ENCODE measurements at regions not wholly inside any gene's neighbourhood (a gene's known extent, or its start where the extent isn't known, plus 50 kb on each side); places are given as distances from the start of the nearest gene placed in this dataset.

- Histone ChIP-seq H3K4me1 (ENCODE audit: control insufficient read depth, insufficient read depth, low read length) (no peaks in the 10 kb centered on the region), H3K9ac (ENCODE audit: low read length) (no peak overlapping the region), H3K27ac (ENCODE audit: low read depth, low read length) (no peak overlapping the region), H3K4me3 (ENCODE audit: low read length) (no peak overlapping the region), H3K27me3 (ENCODE audit: control insufficient read depth, insufficient read depth, low read length) (no peaks in the 10 kb centered on the region), H3K36me3 (ENCODE audit: control insufficient read depth, insufficient read depth, low read length) (no peaks in the 10 kb centered on the region)
These were observed 1222.4 kb upstream of the USP15 start for GRCh38 chr12:61037792-61038191.

- H3K36me3 ChIP-seq (ENCODE audit: control insufficient read depth, insufficient read depth, low read length): no peaks in the 10 kb centered on the region
- no peaks in the 10 kb centered on the region for H3K4me1 ChIP-seq (ENCODE audit: control insufficient read depth, insufficient read depth, low read length)
- no peak overlapping the region for H3K9ac ChIP-seq (ENCODE audit: low read length)
- no peak overlapping the region for H3K27ac ChIP-seq (ENCODE audit: low read depth, low read length)
- no peaks in the 10 kb centered on the region for H3K27me3 ChIP-seq (ENCODE audit: control insufficient read depth, insufficient read depth, low read length)
- H3K4me3 ChIP-seq (ENCODE audit: low read length): no peak overlapping the region
These were observed 1216.4 kb upstream of the USP15 start for GRCh38 chr12:61043838-61044237.

GRCh38 chr12:61044766-61045165, 1215.4 kb upstream of the USP15 start:
- H3K4me1 ChIP-seq (ENCODE audit: control insufficient read depth, insufficient read depth, low read length): no peaks in the 10 kb centered on the region

GRCh38 chr12:61070640-61071414, 1189.4 kb upstream of the USP15 start:
- H3K36me3 ChIP-seq (ENCODE audit: control insufficient read depth, insufficient read depth, low read length): no peaks in the 10 kb centered on the region
- no peaks in the 10 kb centered on the region for H3K27me3 ChIP-seq (ENCODE audit: control insufficient read depth, insufficient read depth, low read length)
- no peak overlapping the region for H3K9ac ChIP-seq (ENCODE audit: low read length)
- no peaks in the 10 kb centered on the region for H3K4me1 ChIP-seq (ENCODE audit: control insufficient read depth, insufficient read depth, low read length)
- no peak overlapping the region for H3K4me3 ChIP-seq (ENCODE audit: low read length)
- H3K27ac ChIP-seq (ENCODE audit: low read depth, low read length): no peak overlapping the region

More at GRCh38 chr12:61044766-61045165, 1215.4 kb upstream of the USP15 start:
- no peaks in the 10 kb centered on the region for H3K27me3 ChIP-seq (ENCODE audit: control insufficient read depth, insufficient read depth, low read length)
- no peak overlapping the region for H3K4me3 ChIP-seq (ENCODE audit: low read length)
- no peak overlapping the region for H3K9ac ChIP-seq (ENCODE audit: low read length)
- H3K36me3 ChIP-seq (ENCODE audit: control insufficient read depth, insufficient read depth, low read length): no peaks in the 10 kb centered on the region
- no peak overlapping the region for H3K27ac ChIP-seq (ENCODE audit: low read depth, low read length)

- Histone ChIP-seq H3K9ac (ENCODE audit: low read length) (no peak overlapping the region), H3K27me3 (ENCODE audit: control insufficient read depth, insufficient read depth, low read length) (no peaks in the 10 kb centered on the region), H3K4me1 (ENCODE audit: control insufficient read depth, insufficient read depth, low read length) (no peaks in the 10 kb centered on the region), H3K27ac (ENCODE audit: low read depth, low read length) (no peak overlapping the region), H3K4me3 (ENCODE audit: low read length) (no peak overlapping the region), H3K36me3 (ENCODE audit: control insufficient read depth, insufficient read depth, low read length) (no peaks in the 10 kb centered on the region)
These were observed 1187.5 kb upstream of the USP15 start for GRCh38 chr12:61072717-61073116.

- no peak overlapping the region for H3K9ac ChIP-seq (ENCODE audit: low read length)
These were observed 1165.1 kb upstream of the USP15 start for GRCh38 chr12:61095111-61095510.

GRCh38 chr12:61098031-61098580, 1162.1 kb upstream of the USP15 start:
- Histone ChIP-seq H3K9ac (ENCODE audit: low read length) (no peak overlapping the region), H3K4me3 (ENCODE audit: low read length) (no peak overlapping the region), H3K4me1 (ENCODE audit: control insufficient read depth, insufficient read depth, low read length) (no peaks in the 10 kb centered on the region), H3K27ac (ENCODE audit: low read depth, low read length) (no peak overlapping the region), H3K36me3 (ENCODE audit: control insufficient read depth, insufficient read depth, low read length) (no peaks in the 10 kb centered on the region), H3K27me3 (ENCODE audit: control insufficient read depth, insufficient read depth, low read length) (no peaks in the 10 kb centered on the region)

More at GRCh38 chr12:61095111-61095510, 1165.1 kb upstream of the USP15 start:
- H3K4me1 ChIP-seq (ENCODE audit: control insufficient read depth, insufficient read depth, low read length): no peaks in the 10 kb centered on the region
- no peak overlapping the region for H3K27ac ChIP-seq (ENCODE audit: low read depth, low read length)
- no peaks in the 10 kb centered on the region for H3K27me3 ChIP-seq (ENCODE audit: control insufficient read depth, insufficient read depth, low read length)
- no peak overlapping the region for H3K4me3 ChIP-seq (ENCODE audit: low read length)
- no peaks in the 10 kb centered on the region for H3K36me3 ChIP-seq (ENCODE audit: control insufficient read depth, insufficient read depth, low read length)

GRCh38 chr12:61107118-61107517, 1153.1 kb upstream of the USP15 start:
- H3K4me3 ChIP-seq (ENCODE audit: low read length): no peak overlapping the region

GRCh38 chr12:61111218-61111617, 1149.0 kb upstream of the USP15 start:
- H3K4me1 ChIP-seq (ENCODE audit: control insufficient read depth, insufficient read depth, low read length): no peaks in the 10 kb centered on the region
- no peaks in the 10 kb centered on the region for H3K36me3 ChIP-seq (ENCODE audit: control insufficient read depth, insufficient read depth, low read length)
- no peak overlapping the region for H3K4me3 ChIP-seq (ENCODE audit: low read length)
- no peaks in the 10 kb centered on the region for H3K27me3 ChIP-seq (ENCODE audit: control insufficient read depth, insufficient read depth, low read length)
- H3K27ac ChIP-seq (ENCODE audit: low read depth, low read length): no peak overlapping the region
- no peak overlapping the region for H3K9ac ChIP-seq (ENCODE audit: low read length)

More at GRCh38 chr12:61107118-61107517, 1153.1 kb upstream of the USP15 start:
- Histone ChIP-seq H3K4me1 (ENCODE audit: control insufficient read depth, insufficient read depth, low read length) (no peaks in the 10 kb centered on the region), H3K27ac (ENCODE audit: low read depth, low read length) (no peak overlapping the region), H3K27me3 (ENCODE audit: control insufficient read depth, insufficient read depth, low read length) (no peaks in the 10 kb centered on the region), H3K9ac (ENCODE audit: low read length) (no peak overlapping the region), H3K36me3 (ENCODE audit: control insufficient read depth, insufficient read depth, low read length) (no peaks in the 10 kb centered on the region)

- H3K4me1 ChIP-seq (ENCODE audit: control insufficient read depth, insufficient read depth, low read length): no peaks in the 10 kb centered on the region
- no peaks in the 10 kb centered on the region for H3K27me3 ChIP-seq (ENCODE audit: control insufficient read depth, insufficient read depth, low read length)
- no peaks in the 10 kb centered on the region for H3K36me3 ChIP-seq (ENCODE audit: control insufficient read depth, insufficient read depth, low read length)
- no peak overlapping the region for H3K4me3 ChIP-seq (ENCODE audit: low read length)
- no peak overlapping the region for H3K9ac ChIP-seq (ENCODE audit: low read length)
- H3K27ac ChIP-seq (ENCODE audit: low read depth, low read length): no peak overlapping the region
These were observed 1122.4 kb upstream of the USP15 start for GRCh38 chr12:61137677-61138414.

GRCh38 chr12:61138415-61138759, 1121.8 kb upstream of the USP15 start:
- Histone ChIP-seq H3K9ac (ENCODE audit: low read length) (no peak overlapping the region), H3K27me3 (ENCODE audit: control insufficient read depth, insufficient read depth, low read length) (no peaks in the 10 kb centered on the region), H3K36me3 (ENCODE audit: control insufficient read depth, insufficient read depth, low read length) (no peaks in the 10 kb centered on the region), H3K27ac (ENCODE audit: low read depth, low read length) (no peak overlapping the region), H3K4me3 (ENCODE audit: low read length) (no peak overlapping the region), H3K4me1 (ENCODE audit: control insufficient read depth, insufficient read depth, low read length) (no peaks in the 10 kb centered on the region)

GRCh38 chr12:61161961-61162360, 1098.2 kb upstream of the USP15 start:
- no peaks in the 10 kb centered on the region for H3K4me1 ChIP-seq (ENCODE audit: control insufficient read depth, insufficient read depth, low read length)
- no peak overlapping the region for H3K27ac ChIP-seq (ENCODE audit: low read depth, low read length)
- H3K36me3 ChIP-seq (ENCODE audit: control insufficient read depth, insufficient read depth, low read length): no peaks in the 10 kb centered on the region
- no peak overlapping the region for H3K4me3 ChIP-seq (ENCODE audit: low read length)
- no peak overlapping the region for H3K9ac ChIP-seq (ENCODE audit: low read length)
- no peaks in the 10 kb centered on the region for H3K27me3 ChIP-seq (ENCODE audit: control insufficient read depth, insufficient read depth, low read length)
